ENCODE measurements at regions not wholly inside any gene's neighbourhood (a gene's known extent, or its start where the extent isn't known, plus 50 kb on each side); places are given as distances from the start of the nearest gene placed in this dataset.
A peak's percentile ranks its signal among the peaks of the same experiment; 100 is the strongest.

DNA sequence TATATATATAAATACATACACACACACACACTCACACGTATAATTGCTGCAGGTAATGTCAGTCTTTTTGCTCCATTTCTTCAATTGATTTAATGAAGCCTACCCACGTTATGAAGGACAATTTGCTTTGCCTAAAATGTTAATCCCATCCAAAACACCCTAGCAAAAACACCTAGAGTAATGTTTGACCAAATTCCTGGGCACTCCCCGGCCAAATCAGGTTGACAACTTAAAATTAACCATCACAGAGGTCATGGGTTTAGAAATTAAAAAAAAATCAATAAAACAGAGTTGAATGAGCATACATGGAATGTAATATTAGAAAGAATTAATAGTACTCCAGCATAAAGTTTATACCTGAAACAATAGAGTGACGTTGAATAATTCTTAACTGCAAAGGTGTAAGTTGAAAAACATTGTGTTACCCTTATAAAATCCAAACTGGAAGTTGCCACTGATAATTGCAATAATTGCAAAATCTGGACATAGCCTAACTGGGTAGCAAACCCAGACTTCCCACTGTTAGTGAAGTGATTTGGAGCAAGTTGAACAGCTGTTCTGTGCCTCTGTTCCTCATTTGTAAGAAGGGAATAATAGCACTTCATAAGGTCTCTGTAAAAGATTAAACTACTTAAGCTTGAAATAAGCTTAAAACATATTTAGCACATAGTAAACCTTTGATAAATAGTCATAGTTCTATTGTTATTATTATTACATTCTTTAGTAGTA lies 2120.5 kb downstream of the PCDH7 start:
- H3K27ac ChIP-seq = peak overlapping the region; percentile 4
- WGBS (ENCODE audit: low lambda C conversion rate, missing lambda C conversion rate) = 73% methylated on average over 4 of the region's 4 CpGs
- no peak for TF ChIP-seq EZH2 (IDR thresholded peaks at IDR 0.05; ENCODE audit: borderline replicate concordance)
- TF ChIP-seq, protein P1, sequence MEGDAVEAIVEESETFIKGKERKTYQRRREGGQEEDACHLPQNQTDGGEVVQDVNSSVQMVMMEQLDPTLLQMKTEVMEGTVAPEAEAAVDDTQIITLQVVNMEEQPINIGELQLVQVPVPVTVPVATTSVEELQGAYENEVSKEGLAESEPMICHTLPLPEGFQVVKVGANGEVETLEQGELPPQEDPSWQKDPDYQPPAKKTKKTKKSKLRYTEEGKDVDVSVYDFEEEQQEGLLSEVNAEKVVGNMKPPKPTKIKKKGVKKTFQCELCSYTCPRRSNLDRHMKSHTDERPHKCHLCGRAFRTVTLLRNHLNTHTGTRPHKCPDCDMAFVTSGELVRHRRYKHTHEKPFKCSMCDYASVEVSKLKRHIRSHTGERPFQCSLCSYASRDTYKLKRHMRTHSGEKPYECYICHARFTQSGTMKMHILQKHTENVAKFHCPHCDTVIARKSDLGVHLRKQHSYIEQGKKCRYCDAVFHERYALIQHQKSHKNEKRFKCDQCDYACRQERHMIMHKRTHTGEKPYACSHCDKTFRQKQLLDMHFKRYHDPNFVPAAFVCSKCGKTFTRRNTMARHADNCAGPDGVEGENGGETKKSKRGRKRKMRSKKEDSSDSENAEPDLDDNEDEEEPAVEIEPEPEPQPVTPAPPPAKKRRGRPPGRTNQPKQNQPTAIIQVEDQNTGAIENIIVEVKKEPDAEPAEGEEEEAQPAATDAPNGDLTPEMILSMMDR (IDR thresholded peaks at IDR 0.05; ENCODE audit: poor library complexity) = no peak
- no peaks in the 10 kb centered on the region for H3K9me3 ChIP-seq (ENCODE audit: low read depth)
- H3K9me2 ChIP-seq (replicated peaks; ENCODE audit: insufficient read depth) = no peaks in the 10 kb centered on the region
- H3K4me3 ChIP-seq = no peak overlapping the region
- DNase-seq (ENCODE audit: low spot score) = no peak
- no peaks in the 10 kb centered on the region for H4K20me1 ChIP-seq (ENCODE audit: insufficient read depth, poor library complexity, severe bottlenecking)
- H3K36me3 ChIP-seq (replicated peaks; ENCODE audit: insufficient read depth, low read depth) = no peaks in the 10 kb centered on the region
- no peak overlapping the region for H2AFZ ChIP-seq
- no peaks in the 10 kb centered on the region for H3K79me2 ChIP-seq
- peaks cover 5% of the 10 kb centered on the region for H3K4me1 ChIP-seq (ENCODE audit: insufficient read depth)
- H3K4me2 ChIP-seq = peak overlapping the region; percentile 25
- no peaks in the 10 kb centered on the region for H3K27me3 ChIP-seq

DNA sequence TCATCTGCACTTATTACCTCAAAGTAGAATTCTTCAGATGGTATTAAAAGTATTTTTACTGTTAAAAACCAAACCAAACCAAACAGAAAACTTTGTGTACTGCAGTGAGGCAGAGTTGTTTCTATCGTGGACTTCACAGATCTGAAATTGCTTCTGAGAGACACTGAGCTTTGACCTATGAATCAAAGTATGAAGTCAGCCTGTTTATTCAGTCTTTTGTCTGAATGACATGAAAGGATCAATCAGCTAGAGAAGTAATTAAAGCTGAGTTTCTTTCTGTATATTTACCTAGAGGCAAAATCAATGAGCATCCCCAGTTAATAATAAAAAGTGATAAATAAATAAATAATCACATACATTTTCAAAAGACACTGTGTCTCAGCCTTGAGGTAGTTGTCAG lies 2121.0 kb downstream of the PCDH7 start:
- DNase-seq (ENCODE audit: low spot score) = peak; percentile 11
- Histone ChIP-seq H3K79me2 (no peaks in the 10 kb centered on the region), H3K4me2 (peak overlapping the region; percentile 25), H3K4me3 (no peak overlapping the region), H4K20me1 (ENCODE audit: insufficient read depth, poor library complexity, severe bottlenecking) (no peaks in the 10 kb centered on the region), H3K9me3 (ENCODE audit: low read depth) (no peaks in the 10 kb centered on the region), H3K4me1 (ENCODE audit: insufficient read depth) (peaks cover 5% of the 10 kb centered on the region), H3K36me3 (replicated peaks; ENCODE audit: insufficient read depth, low read depth) (no peaks in the 10 kb centered on the region), H3K27ac (peak overlapping the region; percentile 4), H2AFZ (no peak overlapping the region), H3K27me3 (no peaks in the 10 kb centered on the region), H3K9me2 (replicated peaks; ENCODE audit: insufficient read depth) (no peaks in the 10 kb centered on the region)
- no peak for TF ChIP-seq EZH2 (IDR thresholded peaks at IDR 0.05; ENCODE audit: borderline replicate concordance)
- TF ChIP-seq EZH2phosphoT487 (IDR thresholded peaks at IDR 0.05; ENCODE audit: low read depth, severe bottlenecking, unreplicated experiment) = no peak
- TF ChIP-seq, protein P1 (IDR thresholded peaks at IDR 0.05; ENCODE audit: poor library complexity) = no peak
- 36% methylated on average over 1 of the region's 1 CpG for WGBS (ENCODE audit: low lambda C conversion rate, missing lambda C conversion rate)

DNA sequence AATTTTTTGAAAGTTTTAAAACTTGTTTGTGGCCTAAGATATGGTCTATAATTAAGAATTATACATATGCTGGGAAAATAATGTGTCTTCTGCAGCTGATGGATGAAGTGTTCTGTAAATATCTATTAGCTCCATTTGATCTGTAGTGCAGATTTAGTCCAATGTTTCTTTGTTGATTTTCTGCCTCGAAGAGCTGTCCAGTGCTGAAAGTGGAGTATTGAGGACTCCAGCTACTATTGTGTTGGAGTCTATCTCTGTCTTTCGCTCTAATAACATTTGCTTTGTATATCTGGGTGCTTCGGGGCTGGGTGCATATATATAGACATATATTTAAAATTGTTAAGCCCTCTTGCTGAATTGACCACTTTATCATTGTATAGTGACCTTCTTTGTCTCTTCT lies 2127.3 kb downstream of the PCDH7 start:
- Histone ChIP-seq H3K4me2 (no peak overlapping the region), H3K9me3 (ENCODE audit: low read depth) (no peaks in the 10 kb centered on the region), H4K20me1 (ENCODE audit: insufficient read depth, poor library complexity, severe bottlenecking) (no peaks in the 10 kb centered on the region), H3K4me1 (ENCODE audit: insufficient read depth) (no peaks in the 10 kb centered on the region), H3K9me2 (replicated peaks; ENCODE audit: insufficient read depth) (no peaks in the 10 kb centered on the region), H3K79me2 (no peaks in the 10 kb centered on the region), H3K27ac (no peak overlapping the region), H3K27me3 (no peaks in the 10 kb centered on the region), H3K36me3 (replicated peaks; ENCODE audit: insufficient read depth, low read depth) (no peaks in the 10 kb centered on the region), H2AFZ (no peak overlapping the region), H3K4me3 (no peak overlapping the region)
- TF ChIP-seq, protein P1 (IDR thresholded peaks at IDR 0.05; ENCODE audit: poor library complexity) = no peak
- DNase-seq (ENCODE audit: low spot score) = peak; percentile 26
- 70% methylated on average over 3 of the region's 3 CpGs for WGBS (ENCODE audit: low lambda C conversion rate, missing lambda C conversion rate)

DNA sequence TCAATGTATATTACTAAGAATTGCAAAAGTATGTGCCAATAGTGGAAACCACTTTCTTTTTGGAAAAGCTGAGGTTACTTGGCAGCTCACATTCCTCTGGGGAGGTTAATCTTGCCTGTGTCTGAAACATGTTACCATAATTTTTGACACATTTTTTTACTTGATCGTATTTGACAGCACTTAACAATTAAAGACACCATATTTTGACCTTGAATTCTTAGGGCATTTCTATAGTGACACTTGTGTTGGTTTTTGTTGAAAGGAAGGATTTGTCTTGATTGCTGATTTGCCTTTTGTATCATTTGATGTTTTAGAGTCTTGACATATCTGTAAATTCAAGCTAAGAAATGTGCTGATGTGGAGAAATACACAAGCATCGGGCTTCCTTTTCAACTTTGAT lies 2135.5 kb downstream of the PCDH7 start:
- Histone ChIP-seq H3K4me3 (no peak overlapping the region), H4K20me1 (ENCODE audit: insufficient read depth, poor library complexity, severe bottlenecking) (no peaks in the 10 kb centered on the region), H3K27ac (no peak overlapping the region), H2AFZ (no peak overlapping the region), H3K36me3 (replicated peaks; ENCODE audit: insufficient read depth, low read depth) (no peaks in the 10 kb centered on the region), H3K9me2 (replicated peaks; ENCODE audit: insufficient read depth) (no peaks in the 10 kb centered on the region), H3K27me3 (no peaks in the 10 kb centered on the region), H3K4me2 (no peak overlapping the region), H3K79me2 (no peaks in the 10 kb centered on the region), H3K9me3 (ENCODE audit: low read depth) (no peaks in the 10 kb centered on the region), H3K4me1 (ENCODE audit: insufficient read depth) (no peaks in the 10 kb centered on the region)
- 82% methylated on average over 2 of the region's 2 CpGs for WGBS (ENCODE audit: low lambda C conversion rate, missing lambda C conversion rate)
- DNase-seq (ENCODE audit: low spot score) = no peak
- TF ChIP-seq EZH2phosphoT487 (IDR thresholded peaks at IDR 0.05; ENCODE audit: low read depth, severe bottlenecking, unreplicated experiment) (no peak), EZH2 (IDR thresholded peaks at IDR 0.05; ENCODE audit: borderline replicate concordance) (no peak)
- TF ChIP-seq, protein P1 (IDR thresholded peaks at IDR 0.05; ENCODE audit: poor library complexity) = no peak
